HS-5 (cell line): ENCODE measurements at regions not wholly inside any gene's neighbourhood (a gene's known extent, or its start where the extent isn't known, plus 50 kb on each side); places are given as distances from the start of the nearest gene placed in this dataset.

Experiments
- DNase-seq: peaks from one replicate; pipeline ENCODE4 v3.0.0-alpha.2; 2012; ENCODE audit warnings: low read depth

- DNase-seq = no peak
Observed at GRCh38 chr18:37930640-37931039, 365.0 kb upstream of the CELF4 start.

GRCh38 chr18:37922162-37922561 lies 356.6 kb upstream of the CELF4 start:
- DNase-seq = no peak

- no peak for DNase-seq
Observed at GRCh38 chr18:37920865-37921264, 355.3 kb upstream of the CELF4 start.

DNA sequence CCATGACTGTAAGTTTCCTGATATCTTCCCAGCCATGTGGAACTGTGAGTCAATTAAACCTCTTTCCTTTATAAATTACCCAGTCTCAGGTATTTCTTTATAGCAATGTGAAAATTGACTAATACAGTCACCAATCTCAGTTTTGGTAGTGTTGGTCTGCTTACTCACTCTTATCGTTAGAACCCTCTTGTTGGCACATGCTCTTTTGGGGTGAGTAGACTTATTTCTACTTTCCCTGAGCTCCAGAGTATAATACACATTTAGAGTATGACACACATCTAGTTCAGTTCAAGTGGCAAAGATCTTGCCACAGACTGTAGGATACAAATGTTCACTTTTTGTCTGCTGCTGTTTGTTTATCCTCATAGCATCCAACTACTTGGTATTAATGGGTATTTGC lies 347.5 kb upstream of the CELF4 start:
- DNase-seq = no peak

DNA sequence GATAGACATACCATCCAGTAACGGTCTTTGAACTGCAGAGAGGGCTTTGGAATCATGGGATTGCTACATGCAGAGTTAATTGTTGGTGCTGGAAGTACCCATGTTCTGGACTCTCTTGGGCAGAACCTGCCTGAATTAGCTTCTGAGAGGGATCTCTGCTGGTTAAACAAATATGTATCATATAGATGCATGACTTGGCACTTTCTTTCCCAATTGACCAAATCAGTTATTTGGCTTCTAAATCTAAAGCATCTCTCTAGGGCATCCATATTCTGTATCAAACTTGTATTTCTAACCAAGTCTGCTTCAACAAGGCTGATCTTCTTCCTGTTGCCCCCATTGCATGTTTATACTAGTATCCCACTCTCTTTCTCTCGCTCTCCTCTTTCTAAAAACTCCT lies 336.7 kb upstream of the CELF4 start:
- DNase-seq = no peak

DNA sequence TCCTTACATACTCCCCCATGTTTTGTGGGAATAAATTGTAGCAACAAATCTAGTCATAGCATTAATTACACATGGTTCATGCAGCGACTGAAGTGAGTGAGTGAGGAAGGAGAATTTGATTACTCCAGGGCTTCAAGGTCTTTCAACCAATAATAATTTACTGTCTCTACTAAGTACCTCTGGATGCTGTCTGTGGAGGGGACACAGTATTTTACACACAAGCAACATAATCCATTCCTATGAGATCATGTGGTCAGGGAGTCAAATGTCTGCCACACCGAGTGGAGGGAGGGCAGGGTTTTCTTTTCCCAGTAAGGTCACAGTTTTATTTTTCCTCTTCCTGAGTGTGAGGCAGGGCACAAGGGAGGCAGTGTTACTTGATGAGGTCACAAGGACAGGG lies 334.7 kb upstream of the CELF4 start:
- DNase-seq = no peak

DNA sequence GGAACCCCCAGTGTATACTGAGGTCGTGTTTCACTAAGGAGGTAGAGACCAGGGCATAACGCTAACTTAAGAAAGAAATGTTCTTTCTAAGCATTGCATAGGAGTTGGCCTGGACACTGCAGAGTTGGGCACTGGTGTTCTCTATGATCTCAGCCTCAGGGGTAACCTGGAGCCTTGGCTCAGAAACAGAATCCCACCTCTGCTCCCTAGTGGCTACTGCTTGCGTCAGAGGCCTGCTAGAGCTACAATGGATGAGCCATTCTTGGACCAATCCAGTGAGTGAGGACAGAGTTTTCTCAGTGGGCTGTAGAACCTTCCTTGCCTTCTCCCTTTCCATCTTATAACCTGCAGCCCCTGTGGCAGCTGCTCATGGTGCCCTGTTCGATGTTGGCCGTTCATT lies 324.4 kb upstream of the CELF4 start:
- no peak for DNase-seq

- DNase-seq = no peak
Observed at GRCh38 chr18:37874721-37875120, 309.1 kb upstream of the CELF4 start.

DNA sequence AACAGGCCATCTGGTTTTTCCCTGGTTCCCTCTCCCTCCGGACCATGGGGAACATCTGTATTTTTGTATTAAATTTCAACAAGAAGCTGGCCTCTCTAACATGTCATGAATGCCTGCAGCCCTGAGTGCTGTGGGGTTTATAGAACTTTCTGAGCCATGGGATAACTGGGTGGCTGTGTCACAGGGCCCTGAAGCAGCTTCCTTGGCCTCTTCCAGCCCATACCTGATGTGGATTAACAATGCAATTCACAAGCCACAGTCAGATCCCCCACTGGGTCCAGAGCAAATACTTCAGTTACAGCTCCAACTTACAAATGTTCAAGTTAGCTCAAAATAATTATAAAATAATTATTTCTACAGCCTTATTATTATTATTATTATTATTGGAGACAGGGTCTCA lies 307.8 kb upstream of the CELF4 start:
- DNase-seq = no peak

GRCh38 chr18:37872562-37872961 lies 307.0 kb upstream of the CELF4 start:
- DNase-seq = no peak

- no peak for DNase-seq
Observed at GRCh38 chr18:37871561-37871960, 306.0 kb upstream of the CELF4 start.

DNA sequence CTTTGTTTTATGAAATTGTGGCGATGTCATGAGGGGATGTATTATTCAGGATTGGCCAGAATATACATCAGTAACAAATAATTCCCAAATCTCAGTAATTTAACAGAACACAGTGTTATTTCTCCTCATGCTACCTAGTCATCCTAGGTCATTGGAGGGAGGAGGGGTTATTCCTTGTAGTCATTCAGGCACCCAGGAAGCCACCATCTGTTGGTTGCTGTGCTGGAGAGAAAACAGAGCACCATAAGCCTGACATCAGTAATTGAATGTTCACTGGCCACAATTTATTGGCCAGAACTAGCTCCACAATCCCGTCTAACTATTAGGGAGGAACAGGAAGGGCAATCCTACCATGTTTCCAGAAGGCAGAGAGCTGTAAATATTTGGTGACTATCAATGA lies 303.5 kb upstream of the CELF4 start:
- no peak for DNase-seq

- no peak for DNase-seq
Observed at GRCh38 chr18:37864122-37864521, 298.5 kb upstream of the CELF4 start.

DNA sequence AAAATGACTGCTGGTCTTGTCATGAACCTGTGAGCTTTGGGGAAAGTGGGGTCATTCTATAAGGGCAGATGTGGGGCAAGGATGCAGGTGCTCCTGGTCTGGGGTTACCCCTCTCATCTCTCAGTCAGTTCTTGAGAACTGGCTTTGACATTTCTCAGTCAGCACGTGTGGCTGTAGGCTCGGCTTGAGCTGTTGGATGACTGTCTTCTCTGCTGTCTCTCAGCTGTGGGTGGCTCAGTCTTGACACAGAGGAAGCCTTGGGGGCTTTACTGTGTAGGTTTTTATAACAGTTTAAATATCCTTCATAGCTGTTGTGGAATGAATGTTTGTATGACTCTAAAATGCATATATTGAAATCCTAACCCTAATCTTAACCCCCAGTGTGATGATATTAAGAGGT lies 296.4 kb upstream of the CELF4 start:
- no peak for DNase-seq

- DNase-seq = no peak
Observed at GRCh38 chr18:37854396-37854795, 288.8 kb upstream of the CELF4 start.

GRCh38 chr18:37853706-37854105 lies 288.1 kb upstream of the CELF4 start:
- DNase-seq = no peak

GRCh38 chr18:37852464-37852863 lies 286.9 kb upstream of the CELF4 start:
- DNase-seq = no peak

DNA sequence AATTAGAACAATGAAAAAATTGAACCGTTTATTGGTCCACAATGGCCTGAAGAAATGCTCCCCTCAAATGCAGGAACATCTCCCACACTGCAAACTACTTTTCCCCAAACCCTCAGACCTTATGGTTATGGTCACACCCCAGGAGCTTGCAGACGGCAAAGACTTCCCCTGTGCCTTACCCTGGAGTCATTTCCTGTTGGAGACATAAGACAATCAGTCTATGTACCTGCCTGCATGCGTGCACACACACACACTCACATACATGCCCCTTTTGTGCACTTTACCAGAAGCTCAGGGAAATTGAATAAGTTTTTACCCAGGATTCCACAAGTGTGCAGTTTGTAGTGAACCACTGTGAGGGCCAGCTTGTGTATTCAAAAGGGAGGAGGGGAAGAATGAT lies 281.9 kb upstream of the CELF4 start:
- DNase-seq = no peak

- DNase-seq = no peak
Observed at GRCh38 chr18:37846996-37847395, 281.4 kb upstream of the CELF4 start.

DNA sequence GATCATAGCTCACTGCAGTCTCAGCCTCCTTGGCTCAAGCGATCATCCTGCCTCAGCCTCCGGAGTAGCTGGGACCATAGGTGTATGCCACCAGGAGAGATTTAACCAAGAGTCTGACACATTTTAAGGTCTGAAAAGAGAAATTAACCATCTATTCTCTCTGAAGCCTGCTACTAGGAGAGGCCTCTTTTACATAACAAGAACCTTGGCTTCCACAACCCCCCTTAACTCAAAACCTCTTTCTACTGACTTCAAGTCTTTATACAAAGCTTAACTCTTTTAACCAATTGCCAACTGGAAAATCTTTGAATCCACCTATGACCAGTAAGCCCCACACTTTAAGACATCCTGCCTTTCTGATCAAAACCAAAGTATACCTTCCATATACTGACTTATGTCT lies 279.9 kb upstream of the CELF4 start:
- DNase-seq = no peak

DNA sequence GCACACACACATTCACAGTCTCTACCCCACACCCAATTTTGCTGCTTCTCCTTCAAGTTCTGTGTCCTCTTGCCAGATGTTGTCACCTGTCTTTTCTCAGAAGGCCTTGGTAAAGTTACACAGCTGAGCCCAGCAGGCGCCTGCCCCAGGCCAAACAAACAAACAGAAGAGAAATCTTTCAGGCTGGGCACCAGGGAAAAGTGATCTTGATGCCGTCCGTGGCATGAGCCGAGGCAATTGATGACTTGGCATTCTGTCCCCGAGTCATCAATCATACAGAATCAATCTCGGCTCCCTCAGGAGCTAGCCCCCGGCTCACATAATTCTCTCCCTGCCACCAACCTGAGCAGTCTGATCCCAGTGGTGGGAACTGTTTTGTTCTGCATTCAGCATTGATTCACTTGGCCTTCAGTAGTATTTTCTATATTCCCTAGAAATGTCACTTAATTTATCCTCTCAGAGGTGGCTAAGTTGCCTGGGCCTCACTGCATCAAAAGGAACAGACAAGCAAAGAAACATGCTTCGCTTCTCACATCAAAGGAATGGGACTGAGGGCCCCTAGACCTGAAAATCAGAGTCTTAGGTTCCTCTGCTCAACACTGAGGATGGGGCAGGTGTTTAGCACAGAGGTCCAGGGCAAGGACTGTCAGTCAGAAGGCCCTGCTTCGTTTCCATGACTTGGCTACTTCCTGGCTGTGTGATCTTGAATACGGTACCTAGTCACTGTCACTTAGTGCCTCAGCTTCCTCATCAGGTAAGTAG lies 278.8 kb upstream of the CELF4 start:
- DNase-seq = no peak

DNA sequence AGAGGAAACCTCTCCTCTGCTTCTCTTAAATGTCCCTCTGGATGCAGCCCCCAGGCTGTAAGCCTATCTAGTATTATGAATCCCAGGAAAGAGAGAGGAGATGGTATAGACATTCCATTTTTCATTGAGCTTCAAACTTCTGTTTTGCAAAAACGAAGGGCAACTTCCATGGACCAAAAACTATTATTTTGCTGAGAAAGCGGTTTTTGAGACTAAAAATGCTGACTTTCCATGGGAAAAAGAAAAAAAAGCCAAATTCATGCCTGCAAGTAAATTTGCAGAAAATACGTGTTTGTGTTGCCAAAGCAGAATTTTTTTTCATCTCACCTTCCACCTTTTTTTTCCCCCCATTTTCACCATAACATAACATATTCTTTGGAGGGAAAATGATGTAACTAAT lies 272.5 kb upstream of the CELF4 start:
- no peak for DNase-seq

DNA sequence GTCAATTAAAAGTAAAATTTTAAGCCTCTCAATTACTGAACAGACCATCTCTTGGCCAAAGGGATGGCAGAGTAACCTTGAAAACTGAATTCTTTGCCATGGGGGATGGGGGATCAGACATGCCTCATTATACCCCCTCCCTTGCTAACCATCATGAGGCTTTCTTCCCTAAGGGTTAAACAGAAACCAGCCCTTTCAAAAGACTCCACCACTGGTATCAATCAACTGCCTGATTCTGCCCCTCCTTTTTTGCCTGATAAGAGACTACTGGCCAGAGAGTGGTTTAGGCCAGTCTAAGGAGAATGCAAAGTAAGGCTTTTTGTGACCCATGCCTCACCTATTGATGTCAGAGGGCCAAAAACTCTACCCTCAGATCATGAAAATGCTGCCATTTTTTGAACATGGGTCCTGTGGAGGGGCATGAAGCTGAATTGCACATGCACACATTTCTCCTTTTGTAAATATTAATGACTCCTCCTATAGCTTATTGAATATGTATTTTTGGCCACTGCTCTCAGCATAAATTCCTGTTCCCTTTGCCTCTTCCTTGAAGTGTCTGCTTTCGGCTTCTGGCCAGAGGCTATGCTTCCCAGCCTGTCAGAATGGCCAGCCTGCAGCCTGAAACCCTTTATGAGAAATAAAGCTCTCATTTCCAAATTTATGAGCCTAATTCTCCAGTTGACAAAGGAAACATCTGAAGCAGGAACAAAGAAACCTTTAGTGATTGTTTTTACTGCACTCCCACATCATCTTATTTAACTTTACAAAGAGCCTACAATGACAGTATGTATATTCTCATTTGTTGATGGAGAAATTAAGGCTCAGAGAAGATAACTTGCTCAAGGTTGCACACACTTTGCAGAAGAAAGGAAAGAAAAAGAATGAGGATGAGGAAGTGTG lies 270.7 kb upstream of the CELF4 start:
- DNase-seq = no peak
